Esophagus squamous epithelium (tissue), 5 donors: ENCODE measurements at regions not wholly inside any gene's neighbourhood (a gene's known extent, or its start where the extent isn't known, plus 50 kb on each side); places are given as distances from the start of the nearest gene placed in this dataset.

Source experiments
- DNase-seq: peaks from one replicate; lab custom pipeline; 2025; lab: John Stamatoyannopoulos, UW
- H3K27ac ChIP-seq, 4 donors: fragments of 200-600 bp; sonication (generic); one replicate each; pipeline ENCODE4 v1.5.1; 2016 to 2019; ENCODE audit warnings: mild to moderate bottlenecking in 1 of 4
- H3K27me3 ChIP-seq, 4 donors: fragments of 200-600 bp; sonication (generic); 1 replicate in 3 of 4; 2 replicates in 1 of 4; pipeline versions ENCODE4 v1.5.1 to v1.6.0; 2017 to 2021; ENCODE audit warnings: antibody characterized with exemption in 1 of 4
- H3K36me3 ChIP-seq, 3 donors: fragments of 200-600 bp; sonication (generic); one replicate each; pipeline ENCODE4 v1.5.1; 2016 to 2019
- H3K4me1 ChIP-seq, 3 donors: fragments of 200-600 bp; sonication (generic); one replicate each; pipeline ENCODE4 v1.5.1; 2017 to 2019
- H3K4me3 ChIP-seq, 4 donors: fragments of 200-600 bp; sonication (generic); 1 replicate in 3 of 4; 2 replicates in 1 of 4; pipeline ENCODE4 v1.5.1; 2016 to 2019; ENCODE audit warnings: mild to moderate bottlenecking in 2 of 4, moderate library complexity in 1 of 4
- H3K9me3 ChIP-seq, 3 donors: fragments of 200-600 bp; sonication (generic); one replicate each; pipeline ENCODE4 v1.5.1; 2016 to 2019
- POLR2A ChIP-seq, 4 donors: fragments of 450-650 bp; IDR thresholded peaks; one replicate each; pipeline ENCODE4 v1.6.1; 2017; ENCODE audit warnings: antibody characterized with exemption in 4 of 4, mild to moderate bottlenecking in 4 of 4, moderate library complexity in 3 of 4
- WGBS, 2 donors: methylation state at CpG; one replicate each; pipeline ENCODE4 v1.1.5; 2018; 5-methylcytosine and 5-hydroxymethylcytosine counted together
- intact Hi-C: fragments of 100-400 bp; cut with DNase I; formaldehyde crosslinking; loops from one replicate; pipeline ENCODE4 v1.15.0; 2022
- TF ChIP-seq, protein P1 (sequence below), 6 experiments: fragments of 450-650 bp in 4 of 6; fragments of 200-600 bp in 2 of 6; sonication (generic) in 2 of 6; IDR thresholded peaks; one replicate each; pipeline ENCODE4 v1.5.1; 2016 to 2019; ENCODE audit warnings: antibody characterized with exemption in 6 of 6, mild to moderate bottlenecking in 4 of 6, moderate library complexity in 4 of 6
- donor health status: DM: yes; HTN: yes; CAD: no.

DNA sequence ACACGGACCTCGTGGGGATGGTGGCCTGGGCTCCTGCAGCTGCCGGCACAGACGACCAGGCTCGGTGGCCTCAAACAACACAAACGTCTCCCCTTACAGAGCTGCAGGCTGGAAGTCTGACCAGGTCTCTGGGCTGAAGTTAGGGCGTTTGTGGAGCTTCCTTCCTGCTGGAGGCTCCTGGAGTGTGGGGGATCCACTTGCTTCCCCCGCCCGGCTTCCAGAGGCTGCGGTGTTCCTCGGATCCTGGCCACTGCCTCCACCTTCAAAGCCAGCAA lies 313.5 kb downstream of the CTTN start:
- Histone ChIP-seq H3K36me3 (no peaks in the 10 kb centered on the region), H3K9me3 (no peaks in the 10 kb centered on the region), H3K27ac (no peak overlapping the region), H3K27me3 (peaks cover 0 to 49% (median 0%) of the 10 kb centered on the region in 4 donors), H3K4me3 (no peak overlapping the region), H3K4me1 (peaks cover 0 to 15% (median 0%) of the 10 kb centered on the region in 3 donors)
- 45 to 90% methylated on average over 2 to 5 of the region's 11 CpGs for WGBS, 2 donors
- DNase-seq, result no peak
- intact Hi-C loops, result no loop called here
- TF ChIP-seq POLR2A (IDR thresholded peaks at IDR 0.05), result no peak
- TF ChIP-seq, protein P1, sequence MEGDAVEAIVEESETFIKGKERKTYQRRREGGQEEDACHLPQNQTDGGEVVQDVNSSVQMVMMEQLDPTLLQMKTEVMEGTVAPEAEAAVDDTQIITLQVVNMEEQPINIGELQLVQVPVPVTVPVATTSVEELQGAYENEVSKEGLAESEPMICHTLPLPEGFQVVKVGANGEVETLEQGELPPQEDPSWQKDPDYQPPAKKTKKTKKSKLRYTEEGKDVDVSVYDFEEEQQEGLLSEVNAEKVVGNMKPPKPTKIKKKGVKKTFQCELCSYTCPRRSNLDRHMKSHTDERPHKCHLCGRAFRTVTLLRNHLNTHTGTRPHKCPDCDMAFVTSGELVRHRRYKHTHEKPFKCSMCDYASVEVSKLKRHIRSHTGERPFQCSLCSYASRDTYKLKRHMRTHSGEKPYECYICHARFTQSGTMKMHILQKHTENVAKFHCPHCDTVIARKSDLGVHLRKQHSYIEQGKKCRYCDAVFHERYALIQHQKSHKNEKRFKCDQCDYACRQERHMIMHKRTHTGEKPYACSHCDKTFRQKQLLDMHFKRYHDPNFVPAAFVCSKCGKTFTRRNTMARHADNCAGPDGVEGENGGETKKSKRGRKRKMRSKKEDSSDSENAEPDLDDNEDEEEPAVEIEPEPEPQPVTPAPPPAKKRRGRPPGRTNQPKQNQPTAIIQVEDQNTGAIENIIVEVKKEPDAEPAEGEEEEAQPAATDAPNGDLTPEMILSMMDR (IDR thresholded peaks at IDR 0.05), result no peak

DNA sequence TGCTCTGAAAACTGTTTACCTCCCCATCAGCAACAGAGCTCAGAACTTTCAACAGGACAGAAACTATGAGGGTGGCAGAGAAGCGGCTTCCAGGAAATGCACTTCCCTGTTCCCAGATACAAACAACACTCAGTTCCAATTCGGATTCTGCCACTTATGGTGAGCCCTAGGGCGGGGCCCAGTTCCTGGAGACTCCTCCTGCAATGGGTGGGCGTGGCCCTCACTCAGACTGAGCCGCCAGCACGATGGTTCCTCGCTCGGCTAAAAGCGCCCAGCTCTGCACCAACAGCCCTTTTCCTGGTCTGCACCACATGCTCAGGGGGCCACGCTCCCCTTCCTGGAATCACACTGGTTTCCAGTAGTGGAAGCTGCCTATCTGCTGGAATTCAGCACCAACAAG lies 314.1 kb downstream of the CTTN start:
- Histone ChIP-seq H3K27ac (no peak overlapping the region), H3K4me3 (no peak overlapping the region), H3K9me3 (no peaks in the 10 kb centered on the region), H3K27me3 (peaks cover 0 to 55% (median 0%) of the 10 kb centered on the region in 4 donors), H3K4me1 (peaks cover 0 to 15% (median 0%) of the 10 kb centered on the region in 3 donors), H3K36me3 (no peaks in the 10 kb centered on the region)
- intact Hi-C loops, result no loop called here
- no peak for DNase-seq
- no peak for TF ChIP-seq POLR2A (IDR thresholded peaks at IDR 0.05)
- TF ChIP-seq, protein P1 (IDR thresholded peaks at IDR 0.05), result no peak
- WGBS, 2 donors, result 37 to 51% methylated on average over 7 of the region's 10 CpGs

DNA sequence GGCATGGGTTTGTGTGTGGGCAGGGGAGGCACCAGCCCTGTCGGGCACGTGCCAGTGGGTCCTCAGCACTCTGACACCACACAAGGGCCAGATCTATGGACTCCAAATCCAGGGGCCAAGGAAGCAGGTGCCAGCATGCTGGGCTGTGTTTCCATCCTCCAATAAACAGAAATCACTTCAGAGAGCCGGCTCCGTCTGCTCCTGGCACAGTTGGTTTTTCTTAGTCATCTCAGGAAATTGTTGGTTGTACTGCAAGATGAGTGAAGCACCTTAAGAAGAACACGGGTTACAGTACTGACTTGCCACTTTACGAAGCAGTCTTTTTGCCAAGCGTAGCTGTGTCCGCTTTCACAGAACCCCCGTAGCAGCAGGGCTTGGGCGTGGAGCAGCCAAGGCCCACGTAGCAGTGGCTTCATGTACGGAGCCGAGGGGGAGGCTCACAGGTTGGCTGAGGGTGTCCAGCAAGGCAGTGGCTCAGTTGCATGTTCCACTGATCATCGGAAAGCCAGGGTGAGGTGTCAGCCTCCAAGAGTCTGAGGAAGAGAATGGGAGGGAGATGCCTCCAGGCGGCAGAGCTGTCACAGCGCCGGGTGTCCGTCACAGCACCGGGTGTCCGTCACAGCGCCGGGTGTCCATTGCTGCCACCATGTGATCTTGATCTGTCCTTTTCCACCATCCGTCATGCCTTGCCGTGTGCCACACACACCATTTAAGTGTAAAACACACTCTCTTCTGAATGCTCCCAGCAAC lies 314.9 kb downstream of the CTTN start:
- WGBS, 2 donors, result 67 to 82% methylated on average over 5 to 17 of the region's 24 CpGs
- no peak overlapping the region for H3K27ac ChIP-seq

DNA sequence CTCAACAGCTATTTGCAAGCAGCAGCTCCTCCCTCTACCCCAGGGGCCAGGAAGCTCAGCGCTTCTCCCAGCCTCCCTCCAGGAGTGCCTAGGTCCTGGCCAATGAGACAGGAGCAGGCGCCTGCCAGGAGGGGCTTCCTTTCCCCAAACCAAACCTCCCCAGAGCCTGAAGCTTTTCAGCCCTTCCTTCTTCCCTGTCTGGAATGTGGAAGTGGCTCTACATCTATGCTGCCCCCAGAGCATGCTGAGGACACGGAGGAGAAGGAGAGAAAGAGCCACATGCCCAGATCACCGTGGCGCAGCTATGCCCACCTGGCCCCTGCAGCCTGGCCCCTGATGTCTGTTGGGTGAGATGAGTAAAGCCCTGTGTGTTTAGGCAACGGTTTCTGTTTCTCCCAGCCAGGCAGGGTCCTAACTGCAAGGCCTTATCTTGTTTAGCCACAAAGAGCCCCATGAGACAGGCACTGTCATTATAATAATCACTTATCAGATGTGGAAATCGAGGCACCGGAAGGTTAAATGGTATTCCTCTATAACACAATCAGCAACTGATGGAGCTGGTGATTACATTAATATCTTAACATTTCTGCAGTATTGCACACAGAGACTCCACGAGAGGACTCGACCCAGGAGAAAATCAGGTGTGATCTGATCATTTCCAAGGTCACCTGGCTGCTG lies 315.8 kb downstream of the CTTN start:
- WGBS, 2 donors, result 63 to 68% methylated on average over 7 of the region's 10 CpGs
- peaks cover 0 to 15% (median 0%) of the 10 kb centered on the region in 3 donors for H3K4me1 ChIP-seq
- no peaks in the 10 kb centered on the region for H3K36me3 ChIP-seq
- intact Hi-C loops, result no loop called here
- peaks cover 0 to 66% (median 0%) of the 10 kb centered on the region in 4 donors for H3K27me3 ChIP-seq
- TF ChIP-seq, protein P1 (IDR thresholded peaks at IDR 0.05), result no peak
- no peak for TF ChIP-seq POLR2A (IDR thresholded peaks at IDR 0.05)
- H3K9me3 ChIP-seq, result no peaks in the 10 kb centered on the region
- no peak for DNase-seq
- no peak overlapping the region for H3K27ac ChIP-seq
- H3K4me3 ChIP-seq, result no peak overlapping the region

More for the DNA sequence above, 314.9 kb downstream of the CTTN start:
- Histone ChIP-seq H3K36me3 (no peaks in the 10 kb centered on the region), H3K27me3 (peaks cover 0 to 63% (median 0%) of the 10 kb centered on the region in 4 donors), H3K4me3 (no peak overlapping the region), H3K9me3 (no peaks in the 10 kb centered on the region), H3K4me1 (peaks cover 0 to 15% (median 0%) of the 10 kb centered on the region in 3 donors)
- TF ChIP-seq, protein P1 (IDR thresholded peaks at IDR 0.05), result no peak
- no peak for TF ChIP-seq POLR2A (IDR thresholded peaks at IDR 0.05)
- intact Hi-C loops, result no loop called here
- no peak for DNase-seq
